NT2/D1 (cell line): ENCODE measurements at regions not wholly inside any gene's neighbourhood (a gene's known extent, or its start where the extent isn't known, plus 50 kb on each side); places are given as distances from the start of the nearest gene placed in this dataset.

Experiments used
- SUZ12 ChIP-seq: IDR thresholded peaks from 2 replicates; pipeline ENCODE4 v1.6.1; 2011; ENCODE audit not compliant: insufficient read length, insufficient read depth; ENCODE audit errors: extremely low read depth
- YY1 ChIP-seq: IDR thresholded peaks from 2 replicates; pipeline ENCODE4 v1.6.1; 2011; ENCODE audit not compliant: insufficient read length, insufficient read depth
- ZNF274 ChIP-seq: IDR thresholded peaks from 2 replicates; pipeline ENCODE4 v1.6.1; 2011; ENCODE audit warnings: mild to moderate bottlenecking, low read depth, low read length

- no peak for TF ChIP-seq YY1
- no peak for TF ChIP-seq SUZ12
- TF ChIP-seq ZNF274: no peak
These were observed 459.9 kb upstream of the MAF start for GRCh38 chr16:80060470-80060869.
